GM23248 (cell line): ENCODE measurements at regions not wholly inside any gene's neighbourhood (a gene's known extent, or its start where the extent isn't known, plus 50 kb on each side); places are given as distances from the start of the nearest gene placed in this dataset.

Source experiments
- EZH2 ChIP-seq: fragments of 200-600 bp; sonication (generic); IDR thresholded peaks from 2 replicates; pipeline ENCODE4 v1.6.1; 2018; ENCODE audit warnings: antibody characterized with exemption, mild to moderate bottlenecking; ENCODE audit not compliant: insufficient read depth, poor library complexity, severe bottlenecking
- EZH2phosphoT487 ChIP-seq: fragments of 200-600 bp; sonication (generic); IDR thresholded peaks from 2 replicates; pipeline ENCODE4 v1.6.1; 2018; ENCODE audit warnings: antibody characterized with exemption, moderate library complexity, mild to moderate bottlenecking, low read depth; ENCODE audit not compliant: insufficient read depth

DNA sequence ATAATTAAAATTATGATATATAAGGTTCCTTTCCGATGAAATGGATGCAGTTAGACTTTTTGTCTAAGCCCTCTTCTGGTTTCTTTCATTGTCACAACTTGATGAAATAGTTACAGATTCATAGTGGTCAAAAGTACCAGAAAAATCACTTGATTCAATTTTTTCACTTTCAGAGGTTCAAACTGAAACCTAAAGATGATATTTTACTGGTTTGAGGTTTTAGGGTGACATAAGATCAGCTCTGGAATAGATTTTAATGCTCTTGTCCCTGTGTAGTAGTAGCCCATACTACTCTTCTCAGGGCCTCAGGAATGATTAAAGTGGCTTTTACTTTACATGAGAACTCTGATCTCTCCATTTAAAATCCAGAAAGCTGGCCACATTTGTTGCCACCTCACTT is 479.1 kb upstream of the ZNF717 start:
- TF ChIP-seq EZH2 (no peak), EZH2phosphoT487 (no peak)
